ENCODE measurements at regions not wholly inside any gene's neighbourhood (a gene's known extent, or its start where the extent isn't known, plus 50 kb on each side); places are given as distances from the start of the nearest gene placed in this dataset.
A peak's percentile ranks its signal among the peaks of the same experiment; 100 is the strongest.
"Not testable (repeated sequence)": the region's sequence is repeated elsewhere in the genome, so short reads cannot be mapped to it uniquely, and the experiment has no call there.

DNA sequence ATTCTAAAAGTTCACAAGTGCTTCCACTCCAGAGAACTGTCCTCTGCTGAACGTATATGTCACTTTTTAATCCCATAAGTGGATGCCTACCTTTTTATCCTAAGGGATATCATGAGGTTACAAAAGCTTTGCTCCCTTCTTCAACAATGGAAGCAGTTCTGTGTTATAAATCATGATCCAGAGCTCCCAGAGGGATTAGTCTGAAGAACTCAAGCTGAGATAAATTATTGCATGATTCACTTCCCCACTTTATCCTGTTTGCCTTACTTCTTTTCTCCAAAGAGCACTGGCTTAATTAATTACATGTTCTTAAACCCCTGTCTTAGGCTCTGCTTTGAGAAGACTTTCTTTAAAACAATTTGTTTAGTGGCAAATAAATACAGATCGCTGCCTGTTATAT is 246.7 kb downstream of the PCDH17 start:
- Histone ChIP-seq H3K27ac (no peak overlapping the region), H3K9me3 (no peaks in the 10 kb centered on the region), H3K27me3 (no peaks in the 10 kb centered on the region), H3K4me1 (no peaks in the 10 kb centered on the region), H3K36me3 (no peaks in the 10 kb centered on the region), H3K4me3 (no peak overlapping the region)
- ATAC-seq (ENCODE audit: low FRiP score in 2 of 2): no peak
- TF ChIP-seq POLR2A (IDR thresholded peaks at IDR 0.05): no peak
- no peak for TF ChIP-seq POLR2AphosphoS5 (IDR thresholded peaks at IDR 0.05)
- TF ChIP-seq, protein P1, sequence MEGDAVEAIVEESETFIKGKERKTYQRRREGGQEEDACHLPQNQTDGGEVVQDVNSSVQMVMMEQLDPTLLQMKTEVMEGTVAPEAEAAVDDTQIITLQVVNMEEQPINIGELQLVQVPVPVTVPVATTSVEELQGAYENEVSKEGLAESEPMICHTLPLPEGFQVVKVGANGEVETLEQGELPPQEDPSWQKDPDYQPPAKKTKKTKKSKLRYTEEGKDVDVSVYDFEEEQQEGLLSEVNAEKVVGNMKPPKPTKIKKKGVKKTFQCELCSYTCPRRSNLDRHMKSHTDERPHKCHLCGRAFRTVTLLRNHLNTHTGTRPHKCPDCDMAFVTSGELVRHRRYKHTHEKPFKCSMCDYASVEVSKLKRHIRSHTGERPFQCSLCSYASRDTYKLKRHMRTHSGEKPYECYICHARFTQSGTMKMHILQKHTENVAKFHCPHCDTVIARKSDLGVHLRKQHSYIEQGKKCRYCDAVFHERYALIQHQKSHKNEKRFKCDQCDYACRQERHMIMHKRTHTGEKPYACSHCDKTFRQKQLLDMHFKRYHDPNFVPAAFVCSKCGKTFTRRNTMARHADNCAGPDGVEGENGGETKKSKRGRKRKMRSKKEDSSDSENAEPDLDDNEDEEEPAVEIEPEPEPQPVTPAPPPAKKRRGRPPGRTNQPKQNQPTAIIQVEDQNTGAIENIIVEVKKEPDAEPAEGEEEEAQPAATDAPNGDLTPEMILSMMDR (IDR thresholded peaks at IDR 0.05): no peak
- TF ChIP-seq EP300 (IDR thresholded peaks at IDR 0.05): no peak
- 58 to 65% methylated on average over 2 of the region's 2 CpGs for WGBS, 2 donors
- no peak for DNase-seq

DNA sequence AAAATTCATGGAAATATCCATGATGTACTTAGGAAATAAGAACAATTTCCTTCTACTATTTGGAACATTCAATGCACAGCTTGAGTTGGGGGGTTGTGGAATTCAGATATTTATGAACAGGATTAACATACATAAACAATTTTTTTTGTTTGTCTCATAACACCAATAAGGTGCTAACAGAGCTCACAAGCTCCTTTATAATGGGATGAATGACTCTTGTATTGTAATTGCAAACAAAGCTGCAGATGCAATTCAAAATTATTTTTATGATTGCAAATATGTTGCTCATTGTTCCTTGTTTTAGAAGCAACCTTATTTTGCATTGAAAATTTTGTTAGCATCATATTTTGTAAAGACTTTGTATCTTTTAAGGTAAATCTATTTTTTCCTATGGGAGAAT is 265.7 kb downstream of the PCDH17 start:
- Histone ChIP-seq H3K27me3 (no peaks in the 10 kb centered on the region), H3K9me3 (no peaks in the 10 kb centered on the region), H3K36me3 (no peaks in the 10 kb centered on the region), H3K27ac (no peak overlapping the region), H3K4me1 (no peaks in the 10 kb centered on the region), H3K4me3 (no peak overlapping the region)
- ATAC-seq (ENCODE audit: low FRiP score in 2 of 2) (no peak), DNase-seq (no peak)
- no peak for TF ChIP-seq EP300 (IDR thresholded peaks at IDR 0.05)
- no peak for TF ChIP-seq POLR2A (IDR thresholded peaks at IDR 0.05)
- no peak for TF ChIP-seq POLR2AphosphoS5 (IDR thresholded peaks at IDR 0.05)
- TF ChIP-seq, protein P1 (IDR thresholded peaks at IDR 0.05): no peak

DNA sequence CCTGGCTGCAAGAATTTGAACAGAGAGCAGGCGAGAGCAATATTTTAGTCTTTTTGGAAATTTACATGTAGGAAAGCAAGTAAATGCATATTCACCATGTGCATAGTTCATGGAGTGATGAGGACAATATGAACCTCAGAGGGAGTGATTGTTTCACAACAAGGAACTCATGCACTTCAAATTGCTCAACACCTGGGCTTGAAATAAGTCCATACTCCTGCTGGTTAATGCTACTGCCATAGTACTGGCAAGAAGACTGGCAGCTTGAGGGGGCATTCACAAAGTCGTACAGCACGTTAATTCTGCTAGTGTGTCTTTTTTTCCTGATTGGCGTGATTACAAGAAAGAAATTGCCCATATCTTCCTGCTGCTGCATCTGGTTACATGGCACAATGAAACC is 267.6 kb downstream of the PCDH17 start:
- DNase-seq (no peak), ATAC-seq (ENCODE audit: low FRiP score in 2 of 2) (no peak)
- TF ChIP-seq POLR2A (IDR thresholded peaks at IDR 0.05): no peak
- no peak for TF ChIP-seq POLR2AphosphoS5 (IDR thresholded peaks at IDR 0.05)
- TF ChIP-seq EP300 (IDR thresholded peaks at IDR 0.05): no peak
- TF ChIP-seq, protein P1 (IDR thresholded peaks at IDR 0.05): no peak
- no peaks in the 10 kb centered on the region for H3K27me3 ChIP-seq
- H3K4me1 ChIP-seq: no peaks in the 10 kb centered on the region
- no peaks in the 10 kb centered on the region for H3K36me3 ChIP-seq
- peaks cover 0 to 4% (median 0%) of the 10 kb centered on the region in 4 donors for H3K9me3 ChIP-seq
- H3K4me3 ChIP-seq: no peak overlapping the region
- no peak overlapping the region for H3K27ac ChIP-seq
- WGBS, 2 donors: 76 to 86% methylated on average over 4 of the region's 4 CpGs

DNA sequence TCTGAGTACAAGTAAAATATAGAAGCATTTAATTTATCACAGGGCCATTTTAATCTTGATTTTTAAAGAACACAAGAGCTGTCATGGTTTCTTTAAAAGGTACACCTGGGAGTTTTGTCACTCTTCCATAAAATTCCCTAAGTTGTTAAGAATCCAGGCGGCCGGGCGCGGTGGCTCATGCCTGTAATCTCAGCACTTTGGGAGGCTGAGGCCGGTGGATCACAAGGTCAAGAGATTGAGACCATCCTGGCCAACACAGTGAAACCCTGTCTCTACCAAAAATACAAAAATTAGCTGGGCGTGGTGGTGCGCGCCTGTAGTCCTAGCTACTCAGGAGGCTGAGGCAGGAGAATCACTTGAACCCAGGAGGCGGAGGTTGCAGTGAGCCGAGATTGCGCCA is 278.3 kb downstream of the PCDH17 start:
- H3K4me1 ChIP-seq; H3K27ac ChIP-seq; H3K36me3 ChIP-seq; H3K9me3 ChIP-seq; ATAC-seq (ENCODE audit: low FRiP score in 2 of 2); H3K27me3 ChIP-seq; H3K4me3 ChIP-seq: not testable (repeated sequence)
- DNase-seq: peak in 1 of 2 donors; percentile 17
- 96 to 98% methylated on average over 11 of the region's 11 CpGs for WGBS, 2 donors

DNA sequence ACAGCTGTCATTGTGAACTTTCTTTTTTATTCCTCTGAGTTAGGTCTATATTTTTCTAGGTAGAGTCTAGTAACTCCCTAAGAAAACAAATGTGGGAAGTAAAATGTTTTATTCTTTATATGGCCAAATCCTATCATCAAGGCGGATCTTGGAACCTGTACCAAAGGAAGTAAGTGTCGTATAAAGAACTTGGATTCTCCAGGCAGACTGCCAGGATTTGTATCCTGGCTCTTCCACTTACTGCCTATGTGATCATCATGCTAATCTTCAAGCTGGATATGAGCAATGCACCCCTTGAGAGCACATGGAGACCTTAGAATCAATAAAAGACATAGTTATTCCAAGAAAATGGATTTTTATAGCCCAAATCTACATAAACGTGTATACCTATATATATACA is 286.5 kb downstream of the PCDH17 start:
- Histone ChIP-seq H3K4me3 (no peak overlapping the region), H3K27me3 (no peaks in the 10 kb centered on the region), H3K36me3 (no peaks in the 10 kb centered on the region), H3K27ac (no peak overlapping the region), H3K9me3 (no peaks in the 10 kb centered on the region), H3K4me1 (no peaks in the 10 kb centered on the region)
- DNase-seq (no peak), ATAC-seq (ENCODE audit: low FRiP score in 2 of 2) (no peak)
- TF ChIP-seq, protein P1 (IDR thresholded peaks at IDR 0.05): no peak
- no peak for TF ChIP-seq POLR2AphosphoS5 (IDR thresholded peaks at IDR 0.05)
- 67 to 76% methylated on average over 3 of the region's 3 CpGs for WGBS, 2 donors

Data from upper lobe of left lung (tissue), 6 donors.